Naive thymus-derived CD8-positive, alpha-beta T cell (primary cell): ENCODE measurements at regions not wholly inside any gene's neighbourhood (a gene's known extent, or its start where the extent isn't known, plus 50 kb on each side); places are given as distances from the start of the nearest gene placed in this dataset.
A peak's percentile ranks its signal among the peaks of the same experiment; 100 is the strongest.

ENCODE experiments used
- ATAC-seq, 2 donors: fragments of 150-1000 bp; cut with Tn5 transposase in 1 of 2; sonication (Bioruptor Pico), chemical (Tn5 transposase) in 1 of 2; 1 replicate in 1 of 2; 2 replicates in 1 of 2; pipeline ENCODE4 v1.10.0; 2021; ENCODE audit warnings: mild to moderate bottlenecking in 2 of 2, moderate library complexity in 2 of 2
- POLR2A ChIA-PET: fragments of 350-600 bp; sonication (Branson Sonifier 250); formaldehyde crosslinking; loops from one replicate; lab custom pipeline; 2021; ENCODE audit warnings: antibody characterized with exemption; lab: Charles Lee
- DNase-seq, 10 donors: peaks; one replicate each; pipeline versions ENCODE4 v3.0.0 to v3.0.0-alpha.2; 2020 to 2022
- H3K27ac Mint-ChIP-seq, 10 donors: one replicate each; pipeline ENCODE4 v1.8.0; 2020 to 2022; ENCODE audit warnings: mild to moderate bottlenecking in 10 of 10, mixed read lengths in 10 of 10, moderate library complexity in 4 of 10, inconsistent platforms in 1 of 10
- H3K27me3 Mint-ChIP-seq, 5 donors: one replicate each; pipeline ENCODE4 v1.8.0; 2021 to 2022; ENCODE audit warnings: mixed read lengths in 5 of 5
- H3K36me3 Mint-ChIP-seq, 3 donors: one replicate each; pipeline ENCODE4 v1.8.0; 2020 to 2022; ENCODE audit warnings: mixed read lengths in 3 of 3, mild to moderate bottlenecking in 2 of 3, inconsistent platforms in 1 of 3
- H3K4me1 Mint-ChIP-seq, 4 donors: one replicate each; pipeline ENCODE4 v1.8.0; 2021 to 2022; ENCODE audit warnings: mixed read lengths in 4 of 4
- H3K4me3 Mint-ChIP-seq, 10 donors: one replicate each; pipeline ENCODE4 v1.8.0; 2020 to 2022; ENCODE audit warnings: mild to moderate bottlenecking in 10 of 10, mixed read lengths in 10 of 10, moderate library complexity in 6 of 10, inconsistent platforms in 1 of 10
- H3K9me3 Mint-ChIP-seq, 9 donors: one replicate each; pipeline ENCODE4 v1.8.0; 2020 to 2022; ENCODE audit warnings: mixed read lengths in 9 of 9, mild to moderate bottlenecking in 3 of 9, inconsistent platforms in 1 of 9, moderate library complexity in 1 of 9

- Mint-ChIP-seq H3K9me3 (peaks cover 2 to 48% (median 11%) of the 10 kb centered on the region in 9 donors), H3K4me1 (no peaks in the 10 kb centered on the region), H3K36me3 (peaks cover 0 to 2% (median 0%) of the 10 kb centered on the region in 3 donors), H3K27me3 (no peaks in the 10 kb centered on the region), H3K27ac (no peak overlapping the region), H3K4me3 (no peak overlapping the region)
- POLR2A ChIA-PET: no interaction called here
- DNase-seq (no peak), ATAC-seq (no peak)
Measured at GRCh38 chr4:18917689-18918088, 896.1 kb upstream of the LCORL start.

GRCh38 chr4:18914182-18914581, 892.6 kb upstream of the LCORL start:
- Mint-ChIP-seq H3K27ac (no peak overlapping the region), H3K9me3 (peaks cover 6 to 50% (median 20%) of the 10 kb centered on the region in 9 donors), H3K4me1 (no peaks in the 10 kb centered on the region), H3K4me3 (no peak overlapping the region), H3K27me3 (no peaks in the 10 kb centered on the region), H3K36me3 (peaks cover 0 to 12% (median 0%) of the 10 kb centered on the region in 3 donors)
- ATAC-seq (no peak), DNase-seq (no peak)
- POLR2A ChIA-PET: no interaction called here

GRCh38 chr4:18894928-18895327, 873.4 kb upstream of the LCORL start:
- no peaks in the 10 kb centered on the region for H3K36me3 Mint-ChIP-seq
- no peaks in the 10 kb centered on the region for H3K4me1 Mint-ChIP-seq
- H3K4me3 Mint-ChIP-seq: no peak overlapping the region
- no peak overlapping the region for H3K27ac Mint-ChIP-seq
- no peak for DNase-seq
- peaks cover 0 to 9% (median 5%) of the 10 kb centered on the region in 9 donors for H3K9me3 Mint-ChIP-seq
- POLR2A ChIA-PET: no interaction called here
- no peak for ATAC-seq
- no peaks in the 10 kb centered on the region for H3K27me3 Mint-ChIP-seq

DNA sequence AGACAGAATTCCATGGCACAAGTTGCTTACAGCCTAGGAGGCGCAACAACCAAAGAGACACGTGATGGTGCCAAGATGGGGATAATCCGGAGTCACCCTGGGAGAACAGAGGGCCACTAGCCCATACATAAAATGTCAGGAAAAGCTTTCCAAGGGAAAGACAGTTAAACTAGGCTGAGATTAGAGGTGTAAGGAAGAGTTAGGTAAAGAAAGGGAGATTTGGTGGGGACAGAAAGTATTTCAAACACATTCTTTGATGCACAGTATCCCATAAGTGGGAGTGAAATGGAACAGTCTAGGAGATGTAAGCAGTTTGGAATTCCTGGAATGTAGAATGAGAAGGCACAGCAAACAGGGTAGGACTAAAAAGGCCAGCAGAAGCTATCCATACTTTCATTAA, 860.9 kb upstream of the LCORL start:
- DNase-seq: no peak
- Mint-ChIP-seq H3K9me3 (peaks cover 0 to 13% (median 2%) of the 10 kb centered on the region in 9 donors), H3K27me3 (no peaks in the 10 kb centered on the region), H3K4me3 (no peak overlapping the region), H3K36me3 (no peaks in the 10 kb centered on the region), H3K4me1 (no peaks in the 10 kb centered on the region), H3K27ac (no peak overlapping the region)
- POLR2A ChIA-PET: no interaction called here
- ATAC-seq: no peak

DNA sequence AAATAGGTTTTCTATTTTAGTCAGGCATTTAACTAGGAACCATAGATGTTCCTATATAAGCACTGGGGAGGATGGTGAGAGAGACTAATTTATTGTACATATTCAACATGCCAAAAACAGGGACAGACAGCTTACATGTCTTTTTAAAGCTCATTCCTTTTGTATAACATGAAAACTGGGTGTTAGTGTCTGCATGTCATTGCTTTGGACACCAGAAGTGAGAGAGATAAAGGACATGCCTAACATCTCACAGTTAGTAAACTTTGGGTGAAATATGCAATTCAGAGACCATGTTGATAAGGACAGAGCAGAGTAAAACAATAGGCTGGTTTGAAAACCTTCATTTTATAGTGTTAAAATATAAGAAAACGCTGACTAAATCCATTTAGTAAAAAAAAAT, 860.0 kb upstream of the LCORL start:
- no peaks in the 10 kb centered on the region for H3K4me1 Mint-ChIP-seq
- POLR2A ChIA-PET: no interaction called here
- ATAC-seq (no peak), DNase-seq (no peak)
- no peak overlapping the region for H3K4me3 Mint-ChIP-seq
- no peaks in the 10 kb centered on the region for H3K27me3 Mint-ChIP-seq
- no peaks in the 10 kb centered on the region for H3K36me3 Mint-ChIP-seq
- H3K9me3 Mint-ChIP-seq: peaks cover 0 to 21% (median 4%) of the 10 kb centered on the region in 9 donors
- H3K27ac Mint-ChIP-seq: no peak overlapping the region

DNA sequence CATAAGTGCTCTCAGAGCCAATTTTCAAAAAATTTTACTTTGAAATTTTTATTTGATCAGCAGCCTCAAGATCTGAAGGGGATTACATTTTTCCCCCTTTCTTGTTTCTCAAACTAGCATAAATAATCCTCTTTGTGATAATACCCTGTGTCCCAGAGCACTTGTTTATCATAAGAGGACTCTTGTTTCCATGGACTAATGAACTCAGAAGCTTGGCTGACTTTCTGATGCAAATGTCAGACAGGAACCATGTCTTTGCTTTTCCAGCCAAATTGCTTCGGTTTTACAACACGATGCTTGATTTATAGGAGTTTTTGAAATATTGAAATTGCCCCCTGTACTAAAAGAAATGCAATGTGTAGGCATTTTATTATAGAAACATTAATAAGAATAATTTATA, 859.3 kb upstream of the LCORL start:
- Mint-ChIP-seq H3K4me1 (no peaks in the 10 kb centered on the region), H3K36me3 (no peaks in the 10 kb centered on the region), H3K27me3 (no peaks in the 10 kb centered on the region), H3K9me3 (peaks cover 0 to 21% (median 4%) of the 10 kb centered on the region in 9 donors), H3K4me3 (no peak overlapping the region), H3K27ac (no peak overlapping the region)
- ATAC-seq (no peak), DNase-seq (no peak)
- POLR2A ChIA-PET: no interaction called here

DNA sequence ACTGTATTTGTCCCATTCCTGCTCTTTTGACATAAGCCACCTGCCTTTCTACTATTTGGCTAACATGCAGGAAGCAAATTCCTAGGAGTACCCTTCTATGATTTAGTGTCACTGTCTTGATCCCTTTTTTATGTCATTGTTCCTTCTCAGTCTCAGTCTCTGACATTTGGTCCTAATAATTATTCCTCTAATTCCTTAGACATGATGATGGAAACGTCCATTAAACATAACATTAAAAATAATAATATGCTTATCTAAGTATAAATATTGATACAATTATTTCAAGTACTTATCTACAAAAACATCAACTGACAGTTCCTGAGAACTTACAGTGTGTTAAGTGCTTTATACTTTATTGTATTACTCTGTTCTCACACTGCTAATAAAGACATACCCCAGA, 857.0 kb upstream of the LCORL start:
- H3K36me3 Mint-ChIP-seq: peaks cover 0 to 5% (median 0%) of the 10 kb centered on the region in 3 donors
- DNase-seq: no peak
- H3K4me3 Mint-ChIP-seq: no peak overlapping the region
- no peak overlapping the region for H3K27ac Mint-ChIP-seq
- no peaks in the 10 kb centered on the region for H3K4me1 Mint-ChIP-seq
- H3K27me3 Mint-ChIP-seq: no peaks in the 10 kb centered on the region
- POLR2A ChIA-PET: no interaction called here
- ATAC-seq: no peak
- peaks cover 0 to 25% (median 9%) of the 10 kb centered on the region in 9 donors for H3K9me3 Mint-ChIP-seq

DNA sequence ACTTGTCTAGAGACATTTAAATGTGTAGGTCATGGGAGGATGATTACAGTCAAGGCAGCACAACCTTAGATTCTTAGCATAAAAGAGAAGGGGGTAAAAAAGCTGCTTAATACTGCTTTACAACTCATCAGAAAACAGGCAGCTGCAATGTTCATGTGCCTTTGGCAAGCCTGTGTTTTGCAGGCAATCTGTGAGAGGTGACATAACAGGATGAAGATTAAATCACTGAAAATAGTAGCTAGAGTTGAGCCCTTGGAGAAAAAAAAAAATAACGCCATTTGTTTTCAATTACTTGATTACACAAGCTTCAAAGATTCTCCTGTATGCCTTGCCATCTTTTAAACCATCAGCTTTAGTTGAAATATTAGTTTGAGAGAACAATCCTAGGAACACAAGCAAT, 847.6 kb upstream of the LCORL start:
- no peak overlapping the region for H3K27ac Mint-ChIP-seq
- POLR2A ChIA-PET: no interaction called here

DNA sequence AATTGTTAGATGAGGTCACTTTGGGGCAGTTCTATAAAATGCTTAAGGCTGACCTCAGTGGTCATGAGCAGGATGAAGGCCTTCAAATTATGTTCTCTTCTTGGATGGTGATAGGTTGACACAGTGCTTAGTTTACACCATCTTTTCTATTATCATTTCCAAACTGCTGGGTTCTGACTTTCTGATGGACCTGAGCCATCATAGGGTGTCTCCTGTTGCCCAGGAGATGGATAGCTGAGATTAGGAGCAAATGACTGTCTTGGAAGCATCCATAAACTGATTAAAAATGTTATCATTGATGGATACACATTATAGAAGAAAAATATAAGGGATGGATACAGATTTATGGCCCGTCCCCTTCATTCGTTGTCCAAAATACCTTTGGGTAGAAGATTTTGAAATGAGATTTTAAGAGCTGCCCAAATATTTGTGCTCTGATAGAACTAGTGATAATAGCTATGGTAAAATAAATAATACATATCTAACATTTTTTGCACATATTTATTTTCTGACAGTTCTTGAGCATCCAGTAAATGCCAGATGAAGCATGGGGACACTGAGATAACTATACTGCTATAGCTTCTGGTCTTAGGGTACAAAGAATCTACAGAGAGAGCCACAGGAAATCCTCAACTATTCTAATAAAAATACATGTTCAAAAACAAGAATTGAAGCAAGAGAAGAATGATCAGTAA, 839.4 kb upstream of the LCORL start:
- no peaks in the 10 kb centered on the region for H3K4me1 Mint-ChIP-seq
- no peak overlapping the region for H3K4me3 Mint-ChIP-seq
- POLR2A ChIA-PET: no interaction called here
- ATAC-seq (no peak), DNase-seq (no peak)
- peaks cover 0 to 16% (median 3%) of the 10 kb centered on the region in 9 donors for H3K9me3 Mint-ChIP-seq
- H3K27ac Mint-ChIP-seq: no peak overlapping the region
- H3K36me3 Mint-ChIP-seq: no peaks in the 10 kb centered on the region
- no peaks in the 10 kb centered on the region for H3K27me3 Mint-ChIP-seq

More for the DNA sequence above, 847.6 kb upstream of the LCORL start:
- no peak overlapping the region for H3K4me3 Mint-ChIP-seq
- ATAC-seq: no peak
- peaks cover under 1 to 20% (median 7%) of the 10 kb centered on the region in 9 donors for H3K9me3 Mint-ChIP-seq
- H3K36me3 Mint-ChIP-seq: no peaks in the 10 kb centered on the region
- no peaks in the 10 kb centered on the region for H3K4me1 Mint-ChIP-seq
- DNase-seq: no peak
- no peaks in the 10 kb centered on the region for H3K27me3 Mint-ChIP-seq

GRCh38 chr4:18859468-18859867, 837.9 kb upstream of the LCORL start:
- no peaks in the 10 kb centered on the region for H3K36me3 Mint-ChIP-seq
- DNase-seq: no peak
- H3K27me3 Mint-ChIP-seq: no peaks in the 10 kb centered on the region
- no peaks in the 10 kb centered on the region for H3K4me1 Mint-ChIP-seq
- peaks cover 0 to 29% (median 5%) of the 10 kb centered on the region in 9 donors for H3K9me3 Mint-ChIP-seq
- H3K27ac Mint-ChIP-seq: no peak overlapping the region
- no peak overlapping the region for H3K4me3 Mint-ChIP-seq
- no peak for ATAC-seq
- POLR2A ChIA-PET: no interaction called here

DNA sequence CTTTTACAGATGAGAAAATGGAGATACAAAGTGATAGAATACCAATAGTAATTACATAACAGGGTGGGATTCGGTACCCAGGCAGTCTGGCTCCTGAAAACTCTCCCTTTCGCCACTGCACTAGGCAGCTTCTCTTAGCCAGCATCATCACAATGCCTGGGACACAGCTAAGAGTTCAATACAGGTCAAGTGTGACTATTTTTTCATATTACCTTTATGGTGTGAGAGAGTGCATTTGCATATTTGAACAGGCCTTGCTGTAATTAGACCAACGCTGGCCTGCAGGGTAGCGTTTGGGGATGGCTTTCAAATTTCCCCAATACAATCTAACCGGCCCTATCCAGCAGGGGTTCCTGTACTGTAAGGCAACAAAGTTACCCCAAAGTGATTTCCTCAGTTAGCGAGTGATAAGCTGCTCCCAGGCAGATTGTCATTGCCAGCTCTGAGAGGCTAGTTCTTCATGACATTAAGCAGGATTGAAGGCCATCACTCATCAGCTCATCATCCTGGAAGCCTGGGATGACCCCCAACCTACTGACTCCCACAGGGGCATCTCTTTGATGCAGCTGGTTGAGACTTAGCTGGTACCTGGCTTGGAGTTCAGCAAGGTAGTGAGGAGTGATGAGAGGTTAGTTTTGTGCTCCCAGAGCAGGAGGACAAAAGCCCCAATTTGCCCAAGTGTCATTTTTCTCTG, 836.8 kb upstream of the LCORL start:
- H3K27ac Mint-ChIP-seq: no peak overlapping the region
- H3K4me3 Mint-ChIP-seq: no peak overlapping the region
- H3K27me3 Mint-ChIP-seq: no peaks in the 10 kb centered on the region
- POLR2A ChIA-PET: no interaction called here
- no peaks in the 10 kb centered on the region for H3K36me3 Mint-ChIP-seq
- ATAC-seq: no peak
- H3K9me3 Mint-ChIP-seq: peaks cover 0 to 25% (median 5%) of the 10 kb centered on the region in 9 donors
- no peak for DNase-seq
- no peaks in the 10 kb centered on the region for H3K4me1 Mint-ChIP-seq

GRCh38 chr4:18850867-18851266, 829.3 kb upstream of the LCORL start:
- no peak for DNase-seq
- no peak for ATAC-seq
- Mint-ChIP-seq H3K36me3 (no peaks in the 10 kb centered on the region), H3K9me3 (peaks cover 0 to 46% (median 8%) of the 10 kb centered on the region in 9 donors), H3K27ac (no peak overlapping the region), H3K4me1 (no peaks in the 10 kb centered on the region), H3K27me3 (no peaks in the 10 kb centered on the region), H3K4me3 (no peak overlapping the region)
- POLR2A ChIA-PET: no interaction called here

- DNase-seq (no peak), ATAC-seq (no peak)
- Mint-ChIP-seq H3K36me3 (no peaks in the 10 kb centered on the region), H3K9me3 (peaks cover 0 to 34% (median 15%) of the 10 kb centered on the region in 9 donors), H3K27me3 (no peaks in the 10 kb centered on the region), H3K4me3 (no peak overlapping the region), H3K4me1 (no peaks in the 10 kb centered on the region), H3K27ac (peak overlapping the region in 1 of 10 donors; percentile 11)
- POLR2A ChIA-PET: no interaction called here
Measured at GRCh38 chr4:18847249-18847890, 825.8 kb upstream of the LCORL start.
